NCI-H1417 (cell line): ENCODE measurements at regions not wholly inside any gene's neighbourhood (a gene's known extent, or its start where the extent isn't known, plus 50 kb on each side); places are given as distances from the start of the nearest gene placed in this dataset.
"Not testable (repeated sequence)": the region's sequence is repeated elsewhere in the genome, so short reads cannot be mapped to it uniquely, and the experiment has no call there.

Experiments
- DNase-seq, 3 experiments: peaks; one replicate each; lab custom pipeline; 2025; lab: John Stamatoyannopoulos, UW

DNA sequence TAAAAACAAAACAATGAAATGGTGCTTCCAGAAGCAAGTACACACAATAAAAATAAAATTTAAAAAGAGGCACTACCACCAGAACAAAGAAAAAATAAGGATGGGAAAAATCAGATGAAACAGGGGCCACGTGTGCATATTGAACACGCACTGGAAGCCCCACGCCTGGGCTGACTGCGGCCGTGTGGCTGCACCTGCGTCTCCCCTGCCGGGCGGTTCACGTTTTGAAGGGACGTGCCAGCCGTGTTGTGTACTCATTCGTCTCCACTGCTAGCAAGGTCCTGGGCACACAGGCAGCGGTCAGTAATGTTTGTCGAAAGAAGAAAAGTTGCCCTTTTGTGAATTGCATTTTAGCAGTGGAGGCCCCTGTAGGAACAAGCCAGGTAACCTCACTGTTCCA is 255.9 kb upstream of the RNF32 start:
- peak in 1 of 3 experiments; percentile 8 for DNase-seq

DNA sequence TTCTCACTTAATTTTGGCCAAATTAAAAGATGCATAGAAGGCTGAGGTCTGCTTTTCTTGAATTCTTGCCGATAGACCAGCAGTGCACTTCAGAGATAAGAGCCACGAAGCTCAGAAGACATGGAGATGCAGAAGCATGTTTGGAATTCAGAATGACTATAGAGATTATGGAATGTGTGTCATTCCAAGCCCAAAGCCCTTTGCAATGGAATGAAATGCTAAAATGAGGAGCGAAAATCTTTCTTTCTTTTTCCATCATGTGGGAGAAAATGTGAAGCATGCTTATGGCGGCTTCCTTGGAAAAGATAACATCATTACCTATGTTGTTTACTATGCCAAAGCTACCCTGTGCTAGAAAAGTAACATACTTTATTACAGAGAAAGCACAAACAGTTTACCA is 257.0 kb upstream of the RNF32 start:
- no peak for DNase-seq

DNA sequence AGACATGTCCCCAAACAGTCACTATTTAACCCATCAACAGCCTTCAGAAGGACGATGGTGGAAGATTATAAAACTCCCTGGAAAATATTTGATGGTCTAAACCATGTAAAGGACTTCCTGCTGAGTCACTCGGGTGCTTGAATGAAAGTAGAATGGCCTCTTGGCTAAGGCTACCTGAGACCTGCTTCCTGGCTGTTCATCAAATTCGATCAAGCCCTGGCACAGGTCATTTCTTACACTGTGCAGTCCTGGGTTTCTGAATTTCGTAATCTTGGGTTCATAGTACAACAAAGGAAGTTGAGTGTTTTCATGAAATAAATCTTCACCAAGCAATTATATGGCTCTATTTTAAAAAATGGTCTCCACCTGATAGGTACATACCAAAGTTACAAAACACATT is 260.3 kb upstream of the RNF32 start:
- DNase-seq: peak in 1 of 3 experiments; percentile 41

DNA sequence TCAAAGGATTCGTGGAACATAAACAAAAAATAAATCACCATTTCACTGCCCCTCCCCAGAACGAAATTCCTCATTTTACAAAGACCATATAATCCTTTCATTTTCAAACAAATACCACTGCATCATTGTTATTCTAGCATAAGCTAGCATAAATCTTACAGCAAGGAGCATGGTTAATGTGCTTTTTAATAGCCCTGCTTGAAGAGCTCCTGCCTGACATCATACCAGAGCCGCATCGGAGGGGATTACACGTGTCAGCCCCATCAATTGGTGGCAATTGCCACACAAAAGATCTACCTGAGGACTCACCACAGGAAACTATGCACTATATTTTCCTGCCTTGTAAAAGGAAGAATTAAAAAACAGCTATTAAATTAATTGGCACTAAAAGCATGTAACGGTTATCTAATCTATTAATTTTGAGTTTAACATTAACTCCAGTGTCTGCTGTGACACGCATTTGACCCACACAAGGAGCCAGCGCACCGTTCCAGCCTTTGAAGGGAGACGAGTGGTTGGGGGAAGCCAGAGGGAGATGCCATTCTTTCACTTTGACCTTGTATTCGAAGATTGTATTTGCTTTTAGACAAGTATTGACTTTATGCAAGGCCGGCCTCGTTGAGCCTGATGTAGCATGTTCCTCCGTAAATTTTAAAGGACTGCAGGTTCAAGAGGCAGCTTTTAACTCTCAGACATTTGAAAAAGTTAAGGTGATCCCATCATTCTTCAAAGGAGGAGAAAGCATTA is 261.1 kb upstream of the RNF32 start:
- DNase-seq: peak in 2 of 3 experiments; percentile 70 to 91

DNA sequence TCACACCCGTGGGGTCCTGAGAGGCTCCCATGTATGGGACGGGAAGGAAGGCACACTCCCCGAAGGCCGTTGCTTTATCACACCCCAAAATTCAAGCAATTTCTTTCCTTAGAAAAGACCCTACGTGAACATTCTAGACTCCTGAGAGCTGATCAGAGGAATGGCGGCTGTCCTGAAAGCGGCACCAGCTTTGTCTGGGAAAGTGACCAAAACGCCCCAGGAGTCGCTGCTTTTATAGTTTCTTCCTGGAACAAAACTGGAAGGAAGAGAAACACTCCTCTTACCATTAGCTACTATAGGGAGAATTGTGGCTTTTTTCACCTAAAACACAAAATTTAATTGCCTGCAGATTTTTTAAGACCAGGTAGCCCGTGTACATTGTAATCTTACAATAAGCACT is 261.8 kb upstream of the RNF32 start:
- peak in 1 of 3 experiments; percentile 45 for DNase-seq

DNA sequence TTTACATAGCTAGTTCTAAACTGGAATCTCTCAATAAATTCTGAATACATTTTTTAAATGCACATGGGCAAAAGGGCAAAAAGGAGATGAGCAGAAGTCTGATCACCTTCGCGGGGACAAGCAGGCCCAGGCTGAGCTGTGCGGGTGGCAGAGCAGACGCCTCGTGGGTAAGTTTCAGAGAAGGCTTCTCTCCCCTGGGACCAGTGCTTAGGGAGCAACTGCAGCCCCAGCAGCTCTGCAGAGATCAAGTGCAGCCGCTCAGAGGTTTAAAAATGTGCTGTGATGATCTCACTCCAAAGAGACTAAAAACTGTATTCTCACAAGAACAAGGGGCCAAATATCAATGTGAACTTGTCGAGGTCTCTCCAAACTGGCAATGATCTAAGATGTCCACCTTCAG is 264.3 kb upstream of the RNF32 start:
- DNase-seq: peak in 2 of 3 experiments; percentile 28 to 75

DNA sequence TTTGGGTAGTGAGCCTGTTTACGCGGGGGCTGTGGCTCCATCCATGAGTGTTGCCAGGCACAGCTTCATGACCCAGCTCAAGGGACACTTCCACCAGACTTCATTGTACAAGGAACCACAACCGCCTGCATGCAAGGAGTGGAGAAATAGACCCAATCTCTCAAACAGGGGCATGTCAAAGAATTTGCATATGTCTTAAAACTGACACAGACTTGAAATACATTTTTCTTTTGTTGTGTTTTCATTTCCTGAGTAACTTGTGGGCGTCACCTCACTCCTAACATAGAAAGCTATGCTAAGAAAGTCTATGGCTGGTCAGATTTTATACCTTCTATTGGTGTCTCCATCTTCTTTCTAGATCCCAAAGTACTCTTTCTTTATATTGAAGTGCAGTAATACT is 266.2 kb upstream of the RNF32 start:
- DNase-seq: no peak

DNA sequence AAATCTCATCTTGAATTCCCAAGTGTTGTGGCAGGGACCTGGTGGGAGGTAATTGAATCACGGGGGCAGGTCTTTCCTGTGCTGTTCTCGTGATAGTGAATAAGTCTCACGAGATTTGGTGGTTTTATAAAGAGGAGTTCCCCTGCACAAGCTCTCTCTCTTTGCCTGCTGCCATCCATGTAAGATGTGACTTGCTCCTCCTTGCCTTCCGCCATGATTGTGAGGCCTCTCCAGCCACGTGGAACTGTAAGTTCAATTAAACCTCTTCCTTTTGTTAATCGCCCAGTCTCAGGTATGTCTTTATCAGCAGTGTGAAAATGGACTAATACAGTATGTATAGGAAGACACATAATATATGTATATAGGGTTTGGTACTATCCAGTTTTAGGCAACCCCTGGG is 270.6 kb upstream of the RNF32 start:
- DNase-seq: not testable (repeated sequence)

DNA sequence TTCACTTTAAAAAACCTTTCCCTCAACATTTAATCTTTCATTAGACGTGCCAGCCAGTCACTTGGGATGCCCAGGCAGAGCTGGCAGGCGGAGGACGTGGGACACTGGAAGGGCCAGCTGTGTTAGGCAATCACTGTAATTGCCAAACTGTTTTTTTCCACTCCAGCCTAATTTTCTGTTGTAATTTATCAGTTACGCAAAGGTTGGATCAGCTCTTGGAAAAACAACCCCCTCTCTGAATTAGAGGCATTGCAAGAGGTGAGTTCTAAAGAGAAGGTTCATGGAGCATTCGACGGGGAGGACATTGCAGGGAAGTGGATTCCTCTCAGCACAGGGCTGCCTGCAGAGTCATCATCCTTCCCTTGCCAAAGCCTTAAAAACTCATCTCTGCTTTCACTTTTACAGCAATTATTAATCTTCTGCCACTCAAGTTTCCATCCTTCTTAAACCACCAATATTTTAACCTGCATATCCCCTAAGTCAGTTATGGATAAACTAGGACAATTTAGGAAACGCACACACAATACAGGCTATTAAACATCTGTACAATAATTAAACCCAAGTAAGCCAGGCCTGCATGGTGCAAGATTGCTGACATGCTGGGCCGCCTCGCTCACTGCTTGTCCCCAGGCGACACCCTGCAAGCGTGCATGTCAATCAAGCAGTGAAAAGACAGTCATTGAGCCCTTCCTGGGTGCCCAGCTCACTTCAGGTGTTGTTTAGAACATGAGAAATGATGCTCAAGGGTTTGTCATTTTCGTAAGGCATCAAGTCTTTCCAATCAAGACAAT is 272.3 kb upstream of the RNF32 start:
- DNase-seq: peak in 1 of 3 experiments; percentile 26

DNA sequence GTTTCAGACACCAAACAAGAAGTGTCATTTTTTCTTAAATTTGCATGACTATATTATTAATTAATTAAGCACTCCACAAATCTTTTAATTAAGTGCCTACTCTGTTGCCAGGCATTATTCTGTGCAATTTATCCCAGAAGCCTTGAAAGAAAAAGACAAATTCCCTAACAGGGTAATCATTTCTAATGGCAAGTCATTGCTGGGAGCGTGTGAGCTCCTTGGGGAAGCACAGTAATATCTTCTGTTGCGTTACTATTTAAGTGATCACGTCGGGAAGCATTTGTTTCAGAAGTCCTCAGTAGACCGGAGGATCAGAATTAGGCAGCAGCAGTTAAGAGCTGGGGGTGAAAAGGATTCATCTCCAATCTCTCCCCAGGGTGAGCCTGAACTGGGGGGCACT is 276.8 kb upstream of the RNF32 start:
- no peak for DNase-seq

DNA sequence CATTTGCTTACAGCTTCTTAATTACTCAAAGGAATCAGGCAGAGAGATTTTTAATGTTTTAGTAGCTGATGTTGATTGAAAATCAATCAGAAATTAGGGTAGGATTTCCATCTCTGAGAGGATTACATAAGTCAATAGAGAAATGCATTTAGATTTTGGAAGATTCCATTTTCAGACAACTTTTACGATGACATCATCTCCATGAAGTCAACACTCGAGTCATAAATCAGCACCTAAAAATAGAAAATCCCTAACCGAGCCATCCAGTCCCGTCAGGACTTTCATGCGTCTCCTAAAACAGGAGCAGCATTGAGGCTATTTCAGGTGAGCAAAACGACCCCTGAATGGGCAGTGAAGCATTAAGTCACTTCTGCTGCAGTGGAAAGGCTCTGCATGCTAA is 279.7 kb upstream of the RNF32 start:
- no peak for DNase-seq

DNA sequence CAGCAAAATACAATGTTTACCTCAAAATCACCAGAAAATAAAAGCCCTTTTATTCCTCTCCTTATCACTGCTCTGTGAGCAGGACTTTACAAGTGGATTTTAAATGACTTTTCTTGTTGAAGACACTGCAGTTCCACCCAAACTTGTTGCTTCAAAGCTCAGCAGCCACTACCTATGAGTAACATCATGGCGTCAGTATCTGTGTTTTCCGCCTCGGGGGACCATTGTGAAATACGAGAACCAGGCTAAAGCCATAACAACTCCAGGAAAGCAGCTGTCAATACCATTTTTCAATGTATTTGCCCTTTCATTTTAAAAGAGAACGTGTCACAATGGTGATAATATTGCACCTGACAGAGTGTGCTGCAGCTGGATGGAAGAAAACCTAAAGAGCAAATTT is 284.0 kb upstream of the RNF32 start:
- peak in 1 of 3 experiments; percentile 10 for DNase-seq

DNA sequence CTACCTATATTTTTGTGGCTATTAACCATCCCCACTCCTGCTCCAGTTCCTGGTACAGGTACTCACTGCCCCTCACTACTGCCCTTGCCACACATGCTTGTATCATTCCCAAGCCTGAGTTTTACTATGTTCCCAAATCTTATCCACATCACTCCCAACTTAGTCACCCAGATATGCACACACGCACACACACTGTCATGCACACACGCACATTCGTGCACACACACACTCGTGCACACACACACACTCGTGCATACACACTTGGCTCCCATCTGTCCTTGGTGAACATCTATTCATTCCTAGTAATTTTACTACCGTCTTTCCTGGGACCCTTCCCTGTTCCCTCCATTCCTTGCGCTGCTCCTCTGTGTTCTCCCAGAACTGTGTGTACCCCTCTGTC is 287.2 kb upstream of the RNF32 start:
- no peak for DNase-seq

DNA sequence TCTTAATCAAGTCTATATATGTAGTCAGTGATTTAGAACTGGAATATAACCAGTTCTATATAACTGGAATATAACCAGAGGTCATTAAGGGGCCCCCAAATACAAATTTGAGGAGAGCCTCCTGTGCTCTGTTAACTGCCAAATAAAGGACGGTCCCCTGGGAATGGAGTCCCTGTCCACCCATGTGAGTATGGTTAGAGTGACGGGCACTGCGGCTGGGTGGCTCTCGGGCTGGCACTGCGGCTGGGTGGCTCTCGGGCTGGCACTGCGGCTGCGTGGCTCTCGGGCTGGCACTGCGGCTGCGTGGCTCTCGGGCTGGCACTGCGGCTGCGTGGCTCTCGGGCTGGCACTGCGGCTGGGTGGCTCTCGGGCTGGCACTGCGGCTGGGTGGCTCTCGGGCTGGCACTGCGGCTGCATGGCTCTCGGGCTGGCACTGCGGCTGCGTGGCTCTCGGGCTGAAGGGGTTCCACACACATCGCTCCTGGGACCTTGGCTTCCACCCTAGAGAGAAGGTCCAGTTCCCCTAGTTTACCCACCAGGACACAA is 292.8 kb upstream of the RNF32 start:
- not testable (repeated sequence) for DNase-seq

DNA sequence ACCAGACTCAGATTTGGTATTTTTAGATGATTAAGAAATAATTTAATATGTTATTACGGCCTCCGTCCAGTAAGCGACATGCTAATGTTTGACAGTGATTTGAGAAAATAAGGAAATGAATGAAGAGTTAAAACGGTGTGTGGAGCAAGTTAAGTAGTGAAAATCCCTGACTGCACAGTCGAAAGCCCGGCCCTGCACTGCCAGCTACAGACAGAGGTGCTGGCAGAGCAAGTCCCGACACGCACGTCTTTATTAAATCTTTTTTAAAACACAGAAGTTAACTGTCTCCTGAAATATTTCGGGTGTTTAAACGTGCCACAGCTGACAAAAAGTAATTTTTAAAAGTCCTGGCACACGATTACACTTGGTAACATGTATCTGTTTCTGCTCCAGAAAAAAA is 293.4 kb upstream of the RNF32 start:
- no peak for DNase-seq

DNA sequence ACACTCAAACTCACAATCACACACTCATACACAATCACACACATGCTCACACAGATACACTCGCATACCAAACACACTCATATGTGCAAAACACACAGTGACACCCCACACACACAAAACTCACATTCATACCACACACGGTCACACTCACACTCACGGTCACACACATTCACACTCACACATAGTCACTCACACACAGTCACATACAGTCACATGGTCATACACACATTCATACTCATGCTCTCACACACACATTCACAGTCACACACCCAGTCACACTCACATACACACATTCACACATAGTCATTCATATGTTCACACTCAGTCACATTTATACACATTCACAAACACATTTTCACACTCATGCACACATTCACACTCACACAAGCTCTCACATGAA is 296.0 kb upstream of the RNF32 start:
- no peak for DNase-seq

DNA sequence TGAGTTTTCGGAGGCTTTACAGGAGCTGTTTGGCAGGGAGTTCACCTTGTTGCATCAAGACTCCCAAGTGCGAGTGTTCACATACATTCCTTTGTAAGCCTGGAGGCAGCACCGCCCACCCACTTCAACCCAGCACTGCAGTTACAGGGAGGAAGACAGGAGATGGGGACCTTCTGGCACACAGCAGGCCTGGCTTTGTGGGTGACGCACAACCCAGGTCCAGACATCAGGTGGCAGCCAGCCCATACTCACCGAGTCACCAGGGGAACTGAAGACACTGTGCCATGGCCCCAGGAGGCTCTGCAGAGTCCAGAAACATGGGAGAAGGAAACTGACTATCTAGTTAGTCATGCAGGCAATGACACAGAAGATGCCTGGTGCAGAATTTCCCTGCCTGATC is 305.9 kb upstream of the RNF32 start:
- no peak for DNase-seq

DNA sequence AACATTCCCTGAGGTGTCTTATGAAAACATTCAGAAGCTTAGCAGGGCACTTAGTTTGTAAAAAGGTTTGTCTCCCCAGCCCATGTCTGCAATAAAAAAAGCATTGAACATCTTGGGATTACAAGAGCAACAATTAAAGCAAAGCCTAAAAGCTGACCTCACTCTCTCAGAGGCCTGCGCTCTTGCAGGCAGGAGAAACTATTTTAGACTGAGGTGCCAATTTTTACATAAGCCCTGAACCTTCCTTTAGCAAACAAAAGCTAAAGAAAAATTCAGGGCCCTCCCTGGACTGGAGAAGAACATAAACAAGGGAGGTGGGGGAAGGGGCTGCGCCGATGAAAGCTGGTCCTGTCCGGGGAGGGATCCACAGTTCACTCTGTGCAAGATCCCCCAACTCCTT is 312.7 kb upstream of the RNF32 start:
- DNase-seq: no peak

DNA sequence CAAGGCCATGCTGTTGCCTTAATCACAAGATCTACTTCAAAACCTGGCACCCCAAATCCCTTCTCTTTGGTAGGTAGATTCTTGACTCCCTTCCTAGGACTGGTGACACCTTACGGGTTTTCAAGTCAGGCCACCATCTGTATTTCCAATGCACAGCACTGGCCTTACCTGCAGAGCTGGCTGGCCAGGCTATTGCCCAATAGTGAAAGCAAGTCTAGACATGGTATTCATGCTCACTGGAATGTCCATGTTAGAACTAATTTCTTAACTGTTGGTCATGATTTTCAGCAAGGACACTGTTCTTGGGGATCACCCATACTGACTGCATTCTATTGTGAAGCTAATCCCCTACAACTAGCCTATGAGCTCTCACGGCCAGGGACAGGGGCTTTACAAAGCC is 313.1 kb upstream of the RNF32 start:
- no peak for DNase-seq

DNA sequence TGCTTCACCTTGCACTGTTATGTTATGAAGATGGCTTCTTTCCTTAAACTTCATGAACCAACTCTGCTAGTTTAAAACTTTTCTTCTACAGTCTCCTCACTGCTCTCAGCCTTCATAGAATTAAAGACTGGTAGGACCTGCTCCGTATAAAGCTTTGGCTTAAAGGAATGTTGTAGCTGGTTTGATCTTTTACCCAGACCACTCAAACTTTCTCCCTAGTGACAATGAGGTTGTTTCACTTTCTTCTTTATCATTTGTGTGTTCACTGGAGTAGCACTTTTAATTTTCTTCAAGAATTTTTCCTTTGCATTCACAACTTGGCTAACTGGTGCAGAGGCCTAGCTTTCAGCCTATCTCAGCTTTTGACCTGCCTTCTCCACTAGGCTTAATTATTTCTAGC is 316.4 kb upstream of the RNF32 start:
- DNase-seq: no peak

DNA sequence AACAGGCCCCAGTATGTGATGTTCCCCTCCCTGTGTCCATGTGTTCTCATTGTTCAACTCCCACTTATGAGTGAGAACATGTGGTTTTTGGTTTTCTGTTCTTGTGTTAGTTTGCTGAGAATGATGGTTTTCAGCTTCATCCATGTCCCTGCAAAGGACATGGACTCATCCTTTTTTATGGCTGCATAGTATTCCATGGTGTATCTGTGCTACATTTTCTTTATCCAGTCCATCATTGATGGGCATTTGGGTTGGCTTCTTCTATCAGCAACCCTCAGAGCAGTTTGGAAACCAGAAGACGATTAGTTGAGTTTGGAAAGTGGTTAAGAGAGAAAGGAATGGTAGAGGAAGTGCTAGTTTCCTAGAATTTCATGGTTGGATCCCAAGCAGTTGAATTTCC is 319.1 kb upstream of the RNF32 start:
- not testable (repeated sequence) for DNase-seq

DNA sequence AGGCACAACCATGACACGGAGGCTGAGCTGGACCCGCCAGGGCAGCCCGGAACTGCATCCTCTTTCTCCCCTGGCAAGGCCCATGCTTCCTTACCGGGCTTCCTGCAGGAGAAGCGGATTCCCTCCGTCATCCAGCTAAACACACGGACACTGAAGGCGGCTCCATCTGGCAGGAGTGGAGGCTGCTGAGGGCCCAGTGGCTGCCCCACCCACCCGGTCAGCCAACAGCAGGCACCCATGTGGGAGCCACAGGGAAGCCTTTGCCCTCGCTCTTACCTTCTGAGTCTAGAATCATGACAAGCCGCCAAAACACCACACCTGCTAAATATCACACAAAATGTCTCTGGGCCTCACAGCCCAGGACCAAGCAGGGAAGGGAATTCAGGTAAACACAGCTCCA is 321.6 kb upstream of the RNF32 start:
- no peak for DNase-seq

DNA sequence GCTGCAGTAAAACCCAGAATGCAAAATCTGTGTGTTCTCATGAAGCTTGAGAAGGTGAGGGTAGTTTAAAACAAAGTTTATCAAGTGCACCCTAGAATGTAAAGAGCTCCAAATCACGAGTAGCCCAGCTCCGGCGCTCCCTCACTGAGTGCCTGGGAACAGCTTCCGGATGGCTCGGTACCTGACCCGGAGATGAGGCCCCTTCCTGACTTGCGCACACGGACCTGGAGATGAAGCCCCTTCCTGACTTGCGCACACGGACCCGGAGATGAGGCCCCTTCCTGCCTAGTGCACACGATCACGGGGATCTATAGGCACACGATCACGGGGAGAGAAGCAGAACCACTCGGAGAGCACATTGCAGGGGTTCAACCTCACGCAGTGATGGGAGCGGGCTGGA is 322.1 kb upstream of the RNF32 start:
- DNase-seq: no peak
